H1 (cell line): ENCODE measurements at regions not wholly inside any gene's neighbourhood (a gene's known extent, or its start where the extent isn't known, plus 50 kb on each side); places are given as distances from the start of the nearest gene placed in this dataset.

Experiments
- CTCF ChIA-PET: fragments of 300-600 bp; sonication (Branson Sonifier 250); formaldehyde crosslinking; loops from one replicate; lab custom pipeline; 2021; ENCODE audit not compliant: partially characterized antibody; lab: Charles Lee
- POLR2A ChIA-PET: fragments of 300-600 bp; sonication (Branson Sonifier 250); formaldehyde crosslinking; loops from one replicate; lab custom pipeline; 2021; ENCODE audit warnings: inconsistent platforms; ENCODE audit not compliant: partially characterized antibody; lab: Charles Lee
- DNase-seq, 2 experiments: peaks; one replicate each; pipeline versions ENCODE4 v3.0.0 to v3.0.0-alpha.2; 2010 to 2022; ENCODE audit warnings: low spot score in 2 of 2, low read depth in 1 of 2, mixed read lengths in 1 of 2
- FAIRE-seq: peaks from 2 replicates; lab custom pipeline; 2011; peaks lifted over from hg19 to GRCh38; lab: Jason Lieb, UNC
- H2AFZ ChIP-seq: 2 replicates; pipeline ENCODE4 v1.8.1; 2012; ENCODE audit warnings: low read length, inconsistent platforms
- H2AK5ac ChIP-seq: 2 replicates; pipeline ENCODE4 v1.6.1; 2013; ENCODE audit warnings: low read depth, low read length
- H2BK120ac ChIP-seq: replicated peaks from 2 replicates; pipeline ENCODE3; 2013; ENCODE audit warnings: low read depth, low read length, inconsistent platforms
- H2BK12ac ChIP-seq: 2 replicates; pipeline ENCODE4 v1.6.1; 2013; ENCODE audit warnings: low read depth, low read length
- H2BK15ac ChIP-seq: 2 replicates; pipeline ENCODE4 v1.6.1; 2013; ENCODE audit warnings: low read length
- H2BK20ac ChIP-seq: 2 replicates; pipeline ENCODE4 v1.6.1; 2013; ENCODE audit warnings: low read length
- H2BK5ac ChIP-seq: 2 replicates; pipeline ENCODE4 v1.6.1; 2013; ENCODE audit warnings: low read depth, low read length
- H3K14ac ChIP-seq: 2 replicates; pipeline ENCODE4 v1.6.1; 2013; ENCODE audit warnings: inconsistent platforms; ENCODE audit not compliant: insufficient read length
- H3K18ac ChIP-seq: 2 replicates; pipeline ENCODE4 v1.6.1; 2013; ENCODE audit warnings: low read length; ENCODE audit errors: extremely low read depth
- H3K23ac ChIP-seq: 2 replicates; pipeline ENCODE4 v1.6.1; 2013; ENCODE audit warnings: inconsistent platforms; ENCODE audit not compliant: insufficient read length
- H3K23me2 ChIP-seq: 2 replicates; pipeline ENCODE4 v1.6.1; 2013; ENCODE audit warnings: low read depth, low read length
- H3K27ac ChIP-seq: 2 replicates; pipeline ENCODE4 v1.6.1; 2011; ENCODE audit warnings: low read depth, low read length, inconsistent platforms
- H3K27me3 ChIP-seq, 4 experiments: replicated peaks in 1 of 4; 1 replicate in 1 of 4; 2 replicates in 3 of 4; pipeline versions ENCODE4 v1.6.1 to v1.8.1; 2011 to 2013; ENCODE audit warnings: low read length in 3 of 4, mild to moderate bottlenecking in 3 of 4, inconsistent platforms in 2 of 4, mixed read lengths in 2 of 4, moderate library complexity in 1 of 4; ENCODE audit not compliant: control insufficient read depth in 3 of 4, insufficient read depth in 3 of 4; ENCODE audit errors: extremely low read depth in 1 of 4
- H3K36me3 ChIP-seq, 4 experiments: 2 replicates each; pipeline versions ENCODE4 v1.6.1 to v1.8.1; 2011 to 2013; ENCODE audit warnings: mild to moderate bottlenecking in 4 of 4, low read length in 3 of 4, moderate library complexity in 2 of 4, control low read depth in 1 of 4, inconsistent platforms in 1 of 4; ENCODE audit not compliant: insufficient read depth in 4 of 4, control insufficient read depth in 2 of 4
- H3K4ac ChIP-seq: replicated peaks from 2 replicates; pipeline ENCODE3; 2013; ENCODE audit warnings: low read length, low read depth, mixed read lengths, inconsistent platforms; ENCODE audit not compliant: insufficient read length
- H3K4me1 ChIP-seq, 4 experiments: replicated peaks in 1 of 4; 1 replicate in 1 of 4; 2 replicates in 3 of 4; pipeline versions ENCODE4 v1.6.1 to v1.8.1; 2011 to 2013; ENCODE audit warnings: low read length in 3 of 4, inconsistent platforms in 2 of 4, mixed read lengths in 1 of 4; ENCODE audit not compliant: insufficient read depth in 4 of 4, control insufficient read depth in 3 of 4
- H3K4me2 ChIP-seq, 2 experiments: 2 replicates each; pipeline versions ENCODE4 v1.6.1 to v1.8.1; 2011 to 2013; ENCODE audit warnings: low read depth in 2 of 2, low read length in 2 of 2, control low read depth in 1 of 2, inconsistent platforms in 1 of 2, mild to moderate bottlenecking in 1 of 2; ENCODE audit not compliant: insufficient read depth in 1 of 2
- H3K4me3 ChIP-seq, 4 experiments: fragments of 200-600, 300-600 bp in 1 of 4; sonication (generic), shearing (Covaris generic), sonication (Bioruptor Twin) in 1 of 4; 2 replicates each; pipeline versions ENCODE4 v1.5.1 to v1.8.1; 2011 to 2016; ENCODE audit warnings: low read length in 4 of 4, low read depth in 3 of 4, control low read depth in 2 of 4, inconsistent platforms in 2 of 4, mild to moderate bottlenecking in 2 of 4, mixed read lengths in 1 of 4, moderate library complexity in 1 of 4; ENCODE audit not compliant: insufficient read depth in 2 of 4; ENCODE audit errors: extremely low read depth in 1 of 4
- H3K56ac ChIP-seq: replicated peaks from 2 replicates; pipeline ENCODE3; 2013; ENCODE audit warnings: low read depth, mild to moderate bottlenecking, mixed read lengths, low read length, inconsistent platforms; ENCODE audit not compliant: insufficient read length
- H3K79me1 ChIP-seq: 2 replicates; pipeline ENCODE4 v1.6.1; 2013; ENCODE audit warnings: low read depth, low read length, control low read depth
- H3K79me2 ChIP-seq, 2 experiments: 2 replicates each; pipeline versions ENCODE4 v1.6.1 to v1.8.1; 2012 to 2013; ENCODE audit warnings: low read length in 2 of 2, mild to moderate bottlenecking in 2 of 2, inconsistent platforms in 1 of 2; ENCODE audit not compliant: insufficient read depth in 2 of 2, control insufficient read depth in 1 of 2
- H3K9ac ChIP-seq, 4 experiments: replicated peaks in 1 of 4; 1 replicate in 1 of 4; 2 replicates in 3 of 4; pipeline versions ENCODE4 v1.6.1 to v1.8.1; 2011 to 2013; ENCODE audit warnings: low read depth in 3 of 4, low read length in 3 of 4, control low read depth in 2 of 4, mild to moderate bottlenecking in 2 of 4, moderate library complexity in 2 of 4, inconsistent platforms in 1 of 4; ENCODE audit errors: extremely low read depth in 1 of 4
- H3K9me3 ChIP-seq, 2 experiments: 2 replicates each; pipeline versions ENCODE4 v1.6.1 to v1.8.1; 2012 to 2013; ENCODE audit warnings: mild to moderate bottlenecking in 2 of 2, moderate library complexity in 2 of 2, control low read depth in 1 of 2, inconsistent platforms in 1 of 2, low read depth in 1 of 2, low read length in 1 of 2, mixed read lengths in 1 of 2; ENCODE audit not compliant: insufficient read depth in 2 of 2
- H4K20me1 ChIP-seq, 2 experiments: replicated peaks in 1 of 2; 2 replicates each; pipeline versions ENCODE3 to v1.8.1; 2011 to 2013; ENCODE audit warnings: inconsistent platforms in 2 of 2, low read length in 2 of 2, mild to moderate bottlenecking in 1 of 2; ENCODE audit not compliant: insufficient read depth in 2 of 2, control insufficient read depth in 1 of 2
- H4K5ac ChIP-seq: 2 replicates; pipeline ENCODE4 v1.6.1; 2013; ENCODE audit warnings: low read length, low read depth, mixed read lengths, inconsistent platforms; ENCODE audit not compliant: insufficient read length
- H4K8ac ChIP-seq: 2 replicates; pipeline ENCODE4 v1.8.0; 2013; ENCODE audit warnings: mild to moderate bottlenecking, moderate library complexity, low read length, inconsistent platforms; ENCODE audit not compliant: insufficient read depth; ENCODE audit errors: extremely low read depth
- H4K91ac ChIP-seq: replicated peaks from 2 replicates; pipeline ENCODE3; 2013; ENCODE audit warnings: low read length, mixed read lengths, inconsistent platforms; ENCODE audit not compliant: insufficient read length
- BCL11A ChIP-seq, 2 experiments: IDR thresholded peaks; one replicate each; pipeline ENCODE4 v1.6.1; 2011; ENCODE audit warnings: low read depth in 2 of 2, low read length in 2 of 2, mild to moderate bottlenecking in 2 of 2
- CBX5 ChIP-seq: fragments of 300-800, 300-1000 bp; sonication (generic); IDR thresholded peaks from 2 replicates; pipeline ENCODE4 v1.7.1; 2016; ENCODE audit warnings: antibody characterized with exemption, low read length, low read depth
- CREB1 ChIP-seq: IDR thresholded peaks from 2 replicates; pipeline ENCODE4 v1.6.1; 2012; ENCODE audit warnings: inconsistent platforms
- FOSL1 ChIP-seq: IDR thresholded peaks from 2 replicates; pipeline ENCODE4 v1.6.1; 2011; ENCODE audit warnings: mild to moderate bottlenecking, low read depth, low read length, moderate library complexity; ENCODE audit not compliant: insufficient read depth
- HDAC6 ChIP-seq: IDR thresholded peaks from one replicate; pipeline ENCODE4 v1.7.1; 2012; ENCODE audit warnings: low read depth, mild to moderate bottlenecking, inconsistent platforms, low read length, moderate library complexity
- JUN ChIP-seq: IDR thresholded peaks from 2 replicates; pipeline ENCODE4 v1.6.1; 2011; ENCODE audit warnings: low read depth, mild to moderate bottlenecking, improper control_type of control experiment, low read length
- KDM4A ChIP-seq: IDR thresholded peaks from one replicate; pipeline ENCODE4 v1.7.1; 2012; ENCODE audit warnings: low read depth, mild to moderate bottlenecking, moderate library complexity, low read length, inconsistent platforms; ENCODE audit not compliant: severe bottlenecking
- PHF8 ChIP-seq: fragments of 200-600 bp; sonication (generic); conservative IDR thresholded peaks from 2 replicates; pipeline ENCODE4 v1.7.1; 2012; ENCODE audit warnings: low read depth, mild to moderate bottlenecking, inconsistent platforms, low read length, moderate library complexity
- POU5F1 ChIP-seq: IDR thresholded peaks from 2 replicates; pipeline ENCODE4 v1.6.1; 2011; ENCODE audit warnings: low read depth, mild to moderate bottlenecking, low read length, moderate library complexity
- SRF ChIP-seq: IDR thresholded peaks from 2 replicates; pipeline ENCODE4 v1.6.1; 2011; ENCODE audit warnings: mild to moderate bottlenecking, low read depth, low read length, moderate library complexity
- SUZ12 ChIP-seq: fragments of 200-600 bp; sonication (generic); IDR thresholded peaks from 2 replicates; pipeline ENCODE4 v1.6.1; 2012; ENCODE audit warnings: mild to moderate bottlenecking, inconsistent platforms, low read length, moderate library complexity, mixed read lengths
- TAF7 ChIP-seq: optimal IDR thresholded peaks from 2 replicates; pipeline ENCODE3; 2011; ENCODE audit warnings: low read depth, mild to moderate bottlenecking, inconsistent platforms, low read length, moderate library complexity, borderline replicate concordance
- WGBS, 2 experiments: shearing (Covaris generic) in 1 of 2; methylation state at CpG; one replicate each; pipeline versions ENCODE4 v1.1.6 to v1.1.7; 2013 to 2015; ENCODE audit warnings: low lambda C conversion rate in 2 of 2, mixed read lengths in 2 of 2, inconsistent platforms in 1 of 2, low coverage in 1 of 2, missing lambda C conversion rate in 1 of 2; ENCODE audit not compliant: insufficient replicate concordance in 2 of 2, insufficient coverage in 1 of 2, insufficient read length in 1 of 2; ENCODE audit errors: extremely low coverage in 1 of 2, missing lambda C conversion rate in 1 of 2; 5-methylcytosine and 5-hydroxymethylcytosine counted together
- TF ChIP-seq, protein P1 (sequence below), 3 experiments: IDR thresholded peaks; 1 replicate in 2 of 3; 2 replicates in 1 of 3; pipeline versions ENCODE4 v1.5.1 to v1.6.1; 2011; ENCODE audit warnings: low read length in 3 of 3, mild to moderate bottlenecking in 3 of 3, inconsistent platforms in 2 of 3, low read depth in 1 of 3, moderate library complexity in 1 of 3; ENCODE audit not compliant: insufficient read depth in 1 of 3; ENCODE audit errors: control extremely low read depth in 1 of 3

- Histone ChIP-seq H3K56ac (no peak overlapping the region), H3K4me3 (no peak overlapping the region), H2AK5ac (no peak overlapping the region), H2BK20ac (no peak overlapping the region), H3K79me1 (no peaks in the 10 kb centered on the region), H4K91ac (no peak overlapping the region), H2BK120ac (no peak overlapping the region), H2BK5ac (no peak overlapping the region), H3K27ac (no peak overlapping the region), H2BK12ac (no peak overlapping the region), H2BK15ac (no peak overlapping the region), H3K23me2 (no peaks in the 10 kb centered on the region), H3K36me3 (no peaks in the 10 kb centered on the region), H3K4ac (no peak overlapping the region), H3K27me3 (peaks cover 0 to 17% (median 4%) of the 10 kb centered on the region in 4 experiments; a peak in 5 of 7 replicates), H3K9me3 (no peaks in the 10 kb centered on the region), H3K18ac (no peak overlapping the region), H3K14ac (no peak overlapping the region), H4K8ac (no peak overlapping the region), H3K4me1 (peaks cover 0 to 2% (median 0%) of the 10 kb centered on the region in 4 experiments; a peak in 3 of 7 replicates), H3K23ac (no peak overlapping the region), H3K4me2 (no peak overlapping the region), H2AFZ (no peak overlapping the region), H3K9ac (no peak overlapping the region), H3K79me2 (no peaks in the 10 kb centered on the region), H4K5ac (no peak overlapping the region), H4K20me1 (peaks cover 0 to 4% of the 10 kb centered on the region in 2 experiments)
- CTCF ChIA-PET = interaction anchor here (1.3 kb wide), 1 partner anchor 363 kb away, joined by 3 read pairs; no protein-coding TSS in a partner anchor
- WGBS, 2 experiments = 80% methylated on average over 3 of the region's 3 CpGs; no CpG with 5 or more reads in 1 of the 2 experiments
- DNase-seq (no peak), FAIRE-seq (no peak)
- POLR2A ChIA-PET = no interaction called here
- no peak for TF ChIP-seq FOSL1
- TF ChIP-seq SUZ12 = no peak
- TF ChIP-seq PHF8 = no peak
- no peak for TF ChIP-seq KDM4A
- TF ChIP-seq JUN = no peak
- TF ChIP-seq BCL11A (IDR thresholded peaks at IDR 0.05; ENCODE audit: low read depth in 2 of 2, low read length in 2 of 2) = no peak
- no peak for TF ChIP-seq CBX5
- TF ChIP-seq, protein P1, sequence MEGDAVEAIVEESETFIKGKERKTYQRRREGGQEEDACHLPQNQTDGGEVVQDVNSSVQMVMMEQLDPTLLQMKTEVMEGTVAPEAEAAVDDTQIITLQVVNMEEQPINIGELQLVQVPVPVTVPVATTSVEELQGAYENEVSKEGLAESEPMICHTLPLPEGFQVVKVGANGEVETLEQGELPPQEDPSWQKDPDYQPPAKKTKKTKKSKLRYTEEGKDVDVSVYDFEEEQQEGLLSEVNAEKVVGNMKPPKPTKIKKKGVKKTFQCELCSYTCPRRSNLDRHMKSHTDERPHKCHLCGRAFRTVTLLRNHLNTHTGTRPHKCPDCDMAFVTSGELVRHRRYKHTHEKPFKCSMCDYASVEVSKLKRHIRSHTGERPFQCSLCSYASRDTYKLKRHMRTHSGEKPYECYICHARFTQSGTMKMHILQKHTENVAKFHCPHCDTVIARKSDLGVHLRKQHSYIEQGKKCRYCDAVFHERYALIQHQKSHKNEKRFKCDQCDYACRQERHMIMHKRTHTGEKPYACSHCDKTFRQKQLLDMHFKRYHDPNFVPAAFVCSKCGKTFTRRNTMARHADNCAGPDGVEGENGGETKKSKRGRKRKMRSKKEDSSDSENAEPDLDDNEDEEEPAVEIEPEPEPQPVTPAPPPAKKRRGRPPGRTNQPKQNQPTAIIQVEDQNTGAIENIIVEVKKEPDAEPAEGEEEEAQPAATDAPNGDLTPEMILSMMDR (IDR thresholded peaks at IDR 0.05; ENCODE audit: control extremely low read depth in 1 of 3, insufficient read depth in 1 of 3, low read depth in 1 of 3, low read length in 3 of 3) = no peak
- no peak for TF ChIP-seq CREB1
- no peak for TF ChIP-seq POU5F1
- TF ChIP-seq HDAC6 = no peak
- TF ChIP-seq TAF7 = no peak
- TF ChIP-seq SRF = no peak
These were observed 427.0 kb upstream of the RBFOX1 start for GRCh38 chr16:6905601-6906000.
